Mesothelial cell of epicardium (in vitro differentiated cells): ENCODE measurements at regions not wholly inside any gene's neighbourhood (a gene's known extent, or its start where the extent isn't known, plus 50 kb on each side); places are given as distances from the start of the nearest gene placed in this dataset.
A peak's percentile ranks its signal among the peaks of the same experiment; 100 is the strongest.

Experiments
- DNase-seq, 2 experiments: peaks; one replicate each; pipeline ENCODE4 v3.0.0; 2021; ENCODE audit warnings: low spot score in 2 of 2; ENCODE audit not compliant: unreplicated experiment in 2 of 2
- H3K27ac Mint-ChIP-seq: 2 replicates; pipeline ENCODE4 v1.8.0; 2021; ENCODE audit warnings: mixed read lengths
- H3K27me3 Mint-ChIP-seq: 2 replicates; pipeline ENCODE4 v1.8.0; 2021; ENCODE audit warnings: low read depth, mixed read lengths
- H3K36me3 Mint-ChIP-seq: 2 replicates; pipeline ENCODE4 v1.8.0; 2021; ENCODE audit warnings: mixed read lengths
- H3K4me1 Mint-ChIP-seq: 2 replicates; pipeline ENCODE4 v1.8.0; 2021; ENCODE audit warnings: mixed read lengths
- H3K4me3 Mint-ChIP-seq: 2 replicates; pipeline ENCODE4 v1.8.0; 2021; ENCODE audit warnings: mild to moderate bottlenecking, moderate library complexity, mixed read lengths
- H3K9me3 Mint-ChIP-seq: 2 replicates; pipeline ENCODE4 v1.8.0; 2021; ENCODE audit warnings: mixed read lengths
- CTCF ChIP-seq: fragments of 200-600 bp; sonication (generic); IDR thresholded peaks from one replicate; pipeline ENCODE4 v1.5.0; 2021; ENCODE audit warnings: antibody characterized with exemption; ENCODE audit not compliant: unreplicated experiment

GRCh38 chr1:223037845-223038244 lies 105.2 kb downstream of the TLR5 start:
- Mint-ChIP-seq H3K4me3 (no peak overlapping the region), H3K9me3 (no peaks in the 10 kb centered on the region), H3K27ac (no peak overlapping the region), H3K4me1 (peaks cover 29% of the 10 kb centered on the region), H3K36me3 (no peaks in the 10 kb centered on the region), H3K27me3 (peaks cover 1% of the 10 kb centered on the region)
- TF ChIP-seq CTCF = no peak
- DNase-seq = no peak

- no peak overlapping the region for H3K4me3 Mint-ChIP-seq
- TF ChIP-seq CTCF = no peak
- H3K27ac Mint-ChIP-seq = no peak overlapping the region
- H3K9me3 Mint-ChIP-seq = no peaks in the 10 kb centered on the region
- H3K36me3 Mint-ChIP-seq = no peaks in the 10 kb centered on the region
- H3K4me1 Mint-ChIP-seq = peaks cover 28% of the 10 kb centered on the region
- H3K27me3 Mint-ChIP-seq = peaks cover 1% of the 10 kb centered on the region
- no peak for DNase-seq
These were observed 104.6 kb downstream of the TLR5 start for GRCh38 chr1:223038288-223039006.

- H3K9me3 Mint-ChIP-seq = peaks cover 2% of the 10 kb centered on the region
- H3K36me3 Mint-ChIP-seq = no peaks in the 10 kb centered on the region
- DNase-seq = no peak
- peaks cover 25% of the 10 kb centered on the region for H3K4me1 Mint-ChIP-seq
- H3K4me3 Mint-ChIP-seq = no peak overlapping the region
- H3K27ac Mint-ChIP-seq = no peak overlapping the region
- TF ChIP-seq CTCF = no peak
- peaks cover 1% of the 10 kb centered on the region for H3K27me3 Mint-ChIP-seq
These were observed 103.1 kb downstream of the TLR5 start for GRCh38 chr1:223039990-223040389.

- H3K9me3 Mint-ChIP-seq = peaks cover 12% of the 10 kb centered on the region
- no peak overlapping the region for H3K4me3 Mint-ChIP-seq
- H3K27me3 Mint-ChIP-seq = peaks cover 1% of the 10 kb centered on the region
- TF ChIP-seq CTCF = no peak
- peak overlapping the region; percentile 48 for H3K27ac Mint-ChIP-seq
- H3K36me3 Mint-ChIP-seq = peaks cover 8% of the 10 kb centered on the region
- DNase-seq = no peak
- peaks cover 17% of the 10 kb centered on the region for H3K4me1 Mint-ChIP-seq
These were observed 101.6 kb downstream of the TLR5 start for GRCh38 chr1:223041481-223041880.

GRCh38 chr1:223045164-223045957 lies 97.7 kb downstream of the TLR5 start:
- Mint-ChIP-seq H3K27ac (no peak overlapping the region), H3K4me3 (no peak overlapping the region), H3K27me3 (no peaks in the 10 kb centered on the region), H3K36me3 (peaks cover 11% of the 10 kb centered on the region), H3K4me1 (peaks cover 15% of the 10 kb centered on the region), H3K9me3 (peaks cover 23% of the 10 kb centered on the region)
- no peak for DNase-seq
- no peak for TF ChIP-seq CTCF
